Psoas muscle (tissue), 7 donors: ENCODE measurements at regions not wholly inside any gene's neighbourhood (a gene's known extent, or its start where the extent isn't known, plus 50 kb on each side); places are given as distances from the start of the nearest gene placed in this dataset.
"Not testable (repeated sequence)": the region's sequence is repeated elsewhere in the genome, so short reads cannot be mapped to it uniquely, and the experiment has no call there.

Experiments
- ATAC-seq, 4 donors: fragments of 200-7000 bp; cut with Tn5 transposase; one replicate each; pipeline ENCODE4 v1.9.1; 2020; ENCODE audit warnings: moderate library complexity in 3 of 4, mild to moderate bottlenecking in 2 of 4
- DNase-seq, 2 donors: peaks; one replicate each; pipeline ENCODE4 v3.0.0-alpha.2; 2020
- H3K27ac ChIP-seq: fragments of 200-600 bp; one replicate; pipeline ENCODE4 v1.8.0; 2022
- H3K27me3 ChIP-seq, 3 donors: fragments of 200-600 bp in 1 of 3; one replicate each; pipeline versions ENCODE4 v1.6.1 to v1.8.0; 2013 to 2022; ENCODE audit warnings: low read length in 2 of 3, mild to moderate bottlenecking in 2 of 3, moderate library complexity in 1 of 3; ENCODE audit not compliant: insufficient read depth in 3 of 3
- H3K36me3 ChIP-seq, 2 donors: fragments of 200-600 bp in 1 of 2; one replicate each; pipeline versions ENCODE4 v1.6.1 to v1.8.0; 2013 to 2022; ENCODE audit warnings: low read depth in 1 of 2, mild to moderate bottlenecking in 1 of 2, moderate library complexity in 1 of 2; ENCODE audit not compliant: insufficient read depth in 1 of 2
- H3K4me1 ChIP-seq: fragments of 200-600 bp; one replicate; pipeline ENCODE4 v1.8.0; 2022
- H3K4me3 ChIP-seq: fragments of 200-600 bp; one replicate; pipeline ENCODE4 v1.8.0; 2022; ENCODE audit warnings: mild to moderate bottlenecking
- H3K9me3 ChIP-seq: fragments of 200-600 bp; one replicate; pipeline ENCODE4 v1.8.0; 2022
- CTCF ChIP-seq: fragments of 200-600 bp; IDR thresholded peaks from one replicate; pipeline ENCODE4 v1.8.0; 2022; ENCODE audit warnings: antibody characterized with exemption
- WGBS, 3 donors: extraction: QIAGEN DNeasy Blood & Tissue Kit; methylation state at CpG; one replicate each; pipeline versions ENCODE4 v1.1.6 to v1.1.7; 2013; 5-methylcytosine and 5-hydroxymethylcytosine counted together
- intact Hi-C, 2 donors: fragments of 100-400 bp; cut with DNase I; formaldehyde crosslinking; loops; one replicate each; pipeline versions ENCODE4 v1.11.0 to v1.14.2; 2022
- donor health status: healthy with polysubstance abuse.
- donor health status: DM: no; HTN: no; CAD: no; lungs with moderate emphysema.
- donor health status: Bipolar disorder and iron deficiency.
- donor health status: healthy.
- donor health status: DM: yes; HTN: yes; CAD: no.
- donor health status: DM: no; HTN: no; CAD: no.
- donor health status: DM: yes; HTN: yes; CAD: no.

GRCh38 chr16:7775072-7775488, 442.4 kb downstream of the RBFOX1 start:
- Histone ChIP-seq H3K27ac (no peak overlapping the region), H3K4me3 (no peak overlapping the region), H3K36me3 (no peaks in the 10 kb centered on the region), H3K27me3 (no peaks in the 10 kb centered on the region), H3K9me3 (no peaks in the 10 kb centered on the region), H3K4me1 (no peaks in the 10 kb centered on the region)
- TF ChIP-seq CTCF: no peak
- intact Hi-C loops: no loop called here
- ATAC-seq: no peak
- DNase-seq: no peak
- WGBS, 3 donors: 72 to 82% (median 80%) methylated on average over 1 of the region's 1 CpG

GRCh38 chr16:7772722-7773121, 440.1 kb downstream of the RBFOX1 start:
- H3K36me3 ChIP-seq: no peaks in the 10 kb centered on the region
- no peaks in the 10 kb centered on the region for H3K27me3 ChIP-seq
- no peak overlapping the region for H3K27ac ChIP-seq
- H3K9me3 ChIP-seq: no peaks in the 10 kb centered on the region
- H3K4me3 ChIP-seq: no peak overlapping the region
- intact Hi-C loops: loop anchor here in 1 of 2 donors (5.0 kb wide), 1 partner anchor 1970 kb away; no protein-coding TSS in a partner anchor
- no peak for TF ChIP-seq CTCF
- WGBS, 3 donors: 70 to 80% (median 76%) methylated on average over 8 of the region's 8 CpGs
- H3K4me1 ChIP-seq: no peaks in the 10 kb centered on the region
- no peak for ATAC-seq
- DNase-seq: no peak

- WGBS, 3 donors: 86 to 96% (median 92%) methylated on average over 6 of the region's 6 CpGs
- H3K36me3 ChIP-seq, DNase-seq, H3K4me1 ChIP-seq, intact Hi-C loops, ATAC-seq, H3K4me3 ChIP-seq, H3K27ac ChIP-seq, H3K9me3 ChIP-seq: not testable (repeated sequence)
- peaks cover 0 to 10% (median 0%) of the 10 kb centered on the region in 3 donors for H3K27me3 ChIP-seq
These were observed 436.4 kb downstream of the RBFOX1 start for GRCh38 chr16:7769091-7769490.

GRCh38 chr16:7765079-7765550, 432.5 kb downstream of the RBFOX1 start:
- WGBS, 3 donors: 36 to 39% (median 36%) methylated on average over 3 of the region's 3 CpGs
- TF ChIP-seq CTCF: no peak
- H3K27ac ChIP-seq: no peak overlapping the region
- no peak overlapping the region for H3K4me3 ChIP-seq
- H3K36me3 ChIP-seq: no peaks in the 10 kb centered on the region
- DNase-seq (no peak), ATAC-seq (no peak)
- H3K4me1 ChIP-seq: no peaks in the 10 kb centered on the region
- H3K27me3 ChIP-seq: peaks cover 0 to 10% (median 0%) of the 10 kb centered on the region in 3 donors
- H3K9me3 ChIP-seq: no peaks in the 10 kb centered on the region
- intact Hi-C loops: no loop called here

GRCh38 chr16:7763111-7763510, 430.5 kb downstream of the RBFOX1 start:
- WGBS, 3 donors: 64 to 70% (median 70%) methylated on average over 8 of the region's 8 CpGs
- DNase-seq: no peak
- intact Hi-C loops: no loop called here
- no peak for TF ChIP-seq CTCF
- Histone ChIP-seq H3K4me3 (no peak overlapping the region), H3K9me3 (no peaks in the 10 kb centered on the region), H3K4me1 (no peaks in the 10 kb centered on the region), H3K27ac (no peak overlapping the region), H3K27me3 (peaks cover 0 to 10% (median 0%) of the 10 kb centered on the region in 3 donors), H3K36me3 (no peaks in the 10 kb centered on the region)
- ATAC-seq: no peak
